ENCODE measurements at regions not wholly inside any gene's neighbourhood (a gene's known extent, or its start where the extent isn't known, plus 50 kb on each side); places are given as distances from the start of the nearest gene placed in this dataset.

DNA sequence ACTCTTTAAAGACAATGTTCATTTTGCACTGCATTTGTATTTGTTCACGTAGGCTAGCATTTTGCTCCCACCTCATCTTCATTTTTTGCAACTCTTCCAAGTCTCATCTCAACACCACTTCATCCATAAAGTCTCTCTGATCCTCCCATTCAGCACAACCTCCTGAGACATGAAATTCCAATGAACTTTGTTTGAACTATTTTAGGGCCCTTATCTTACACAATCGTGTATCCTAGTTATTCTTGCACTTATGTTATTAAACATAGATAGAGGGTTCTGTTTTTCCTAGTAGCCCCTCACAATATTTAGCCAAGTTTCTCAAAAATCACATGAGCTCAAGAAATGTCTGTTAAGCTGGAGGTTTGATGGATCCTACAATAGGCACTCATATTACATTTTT is 500.5 kb upstream of the ADAMTS5 start:
- no peak for DNase-seq (ENCODE audit: low read depth in 4 of 4, low spot score in 3 of 4)

DNA sequence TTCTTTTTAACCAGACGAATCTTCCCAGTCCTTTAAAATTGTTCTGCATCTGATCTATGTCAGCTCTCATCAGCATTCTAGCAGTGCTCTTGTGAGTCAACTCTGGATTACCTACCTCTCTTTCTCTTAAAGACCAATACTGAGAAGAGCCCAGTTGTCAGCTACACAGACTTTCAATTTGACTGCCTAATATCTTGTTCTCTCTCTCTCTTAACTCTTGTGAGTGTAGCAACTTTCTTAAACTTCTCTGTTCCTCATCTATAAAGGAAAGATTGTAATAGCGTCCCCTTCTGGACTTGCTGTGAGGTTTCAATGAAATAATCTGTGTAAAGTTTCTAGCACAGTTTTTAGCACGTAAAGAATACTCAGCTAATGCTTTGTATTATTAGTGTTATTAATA is 499.3 kb upstream of the ADAMTS5 start:
- DNase-seq (ENCODE audit: low read depth in 4 of 4, low spot score in 3 of 4), result no peak

DNA sequence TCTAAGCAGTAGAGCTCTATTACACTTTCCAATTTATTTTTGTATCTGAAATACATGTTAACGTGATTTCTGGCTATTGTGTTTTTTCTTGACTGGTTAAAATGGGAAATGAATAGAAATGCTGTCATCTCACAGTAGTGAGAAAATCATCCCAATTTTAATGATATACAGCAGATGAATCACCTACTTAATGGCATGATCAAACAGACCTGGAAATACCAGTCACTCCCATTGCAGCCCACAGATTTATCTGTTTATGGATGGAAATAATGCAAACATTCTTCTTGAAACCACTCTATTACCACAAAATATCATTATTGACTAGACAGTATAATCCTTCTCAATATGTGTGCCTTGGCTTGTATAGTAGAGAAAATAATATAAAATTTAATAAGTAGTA is 497.8 kb upstream of the ADAMTS5 start:
- no peak for DNase-seq (ENCODE audit: low read depth in 4 of 4, low spot score in 3 of 4)

DNA sequence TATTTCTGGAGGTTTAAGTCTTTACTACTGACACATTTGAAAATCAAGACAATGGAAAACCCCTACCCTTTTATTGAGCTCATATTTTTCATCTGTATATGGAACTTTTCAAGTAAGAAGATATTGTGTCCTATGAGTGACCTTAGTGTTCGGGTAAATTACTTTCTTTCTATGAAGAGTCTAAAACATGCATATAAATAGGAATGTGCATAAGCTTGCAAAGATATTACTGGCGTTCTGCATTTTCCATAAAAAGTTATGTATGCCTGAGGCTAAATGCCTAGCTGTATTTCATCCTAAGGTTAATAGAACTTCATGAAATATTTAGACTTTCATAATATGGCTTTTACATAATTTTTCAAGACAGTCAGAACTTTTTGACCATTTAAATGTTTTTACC is 495.8 kb upstream of the ADAMTS5 start:
- no peak for DNase-seq (ENCODE audit: low read depth in 4 of 4, low spot score in 3 of 4)

DNA sequence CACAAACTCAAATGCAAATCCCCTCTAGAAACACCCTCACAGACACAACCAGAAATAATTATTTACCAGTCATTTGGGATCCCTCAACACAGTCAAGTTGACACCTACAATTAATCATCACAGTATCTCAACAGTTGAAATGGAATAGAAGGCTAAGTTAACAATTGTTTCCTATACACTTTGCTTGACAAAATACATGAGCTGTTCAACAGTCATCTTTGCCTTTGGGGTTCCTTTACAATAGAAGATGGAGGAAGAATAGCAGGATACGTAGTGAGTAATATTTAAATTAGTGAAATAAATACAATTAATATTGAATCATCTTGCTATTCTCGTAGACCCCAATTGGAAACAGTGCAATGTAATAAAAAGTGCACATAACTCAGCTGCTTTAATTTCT is 487.3 kb upstream of the ADAMTS5 start:
- DNase-seq (ENCODE audit: low read depth in 4 of 4, low spot score in 3 of 4), result no peak

DNA sequence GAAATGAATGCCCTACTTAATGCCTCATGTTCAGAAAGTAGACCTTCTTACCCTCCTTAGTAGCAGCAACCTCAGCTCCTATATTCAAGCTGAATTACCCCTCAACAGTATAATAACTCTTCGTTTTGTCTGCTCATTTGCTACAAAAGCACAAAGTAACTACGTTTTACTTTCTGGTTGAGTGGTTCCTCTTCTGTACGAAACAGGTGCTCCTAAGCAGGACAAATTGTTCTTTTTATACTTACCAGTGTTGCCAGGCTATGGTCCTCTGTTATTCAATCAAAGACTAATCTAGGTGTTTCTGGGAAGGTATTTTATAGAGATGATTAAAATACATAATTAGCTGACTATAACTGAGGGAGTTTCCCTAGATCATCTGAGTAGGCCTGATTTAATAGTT is 484.2 kb upstream of the ADAMTS5 start:
- no peak for DNase-seq (ENCODE audit: low read depth in 4 of 4, low spot score in 3 of 4)

DNA sequence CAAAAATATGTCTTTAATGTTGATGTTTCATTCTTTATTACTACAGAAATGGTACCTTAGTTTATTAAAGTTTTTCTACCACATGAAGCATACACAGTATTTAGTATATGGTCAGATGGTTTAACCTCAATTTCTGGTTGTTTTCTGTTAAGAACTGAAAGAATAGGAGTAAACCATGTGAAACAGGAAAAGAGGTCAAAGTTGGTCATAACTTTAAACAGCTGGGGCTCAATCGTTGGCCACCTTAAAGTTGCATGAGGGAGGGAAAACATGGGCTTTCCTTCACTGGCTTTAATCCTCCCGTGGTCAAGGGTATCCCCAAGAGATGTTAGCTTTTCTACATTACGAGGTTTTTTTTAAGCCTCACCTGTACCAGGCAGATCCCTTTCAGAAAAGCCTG is 483.3 kb upstream of the ADAMTS5 start:
- no peak for DNase-seq (ENCODE audit: low read depth in 4 of 4, low spot score in 3 of 4)

DNA sequence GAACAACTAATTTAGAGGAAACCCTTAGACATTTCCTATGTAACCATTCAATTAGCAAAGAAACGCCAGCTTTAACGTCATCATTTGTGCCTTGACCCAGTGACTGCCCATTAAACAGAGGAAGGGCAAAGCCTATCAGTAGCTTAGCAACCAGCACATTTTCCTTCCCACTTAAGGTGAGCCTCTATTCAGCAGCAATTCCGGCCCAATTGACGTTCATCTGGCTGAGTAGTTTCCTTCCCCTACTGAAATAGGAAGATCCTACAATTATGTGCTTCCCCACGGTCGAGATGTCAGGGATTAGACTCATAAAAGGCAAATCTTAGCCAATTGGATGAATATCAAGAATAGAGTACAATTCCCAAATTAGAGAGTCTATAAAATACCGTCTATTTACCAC is 482.1 kb upstream of the ADAMTS5 start:
- DNase-seq (ENCODE audit: low read depth in 4 of 4, low spot score in 3 of 4), result no peak

DNA sequence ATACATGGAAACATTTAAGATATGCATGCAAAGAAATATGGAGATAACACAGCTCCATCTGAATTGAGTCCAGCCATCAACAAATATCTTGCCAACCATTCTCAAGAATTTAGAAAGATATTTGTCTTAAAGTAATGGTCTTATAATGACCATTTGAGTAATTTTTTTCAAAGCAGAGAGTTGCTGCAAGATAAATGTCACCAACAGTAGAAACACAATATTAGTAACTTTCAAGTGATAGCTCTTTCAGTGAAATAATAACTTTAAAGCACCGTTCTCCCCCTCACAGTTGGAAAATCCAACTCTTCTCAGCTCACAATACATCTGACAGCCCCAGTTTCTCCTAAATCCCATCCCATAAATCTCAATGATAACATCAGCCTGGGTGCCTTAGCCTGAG is 481.0 kb upstream of the ADAMTS5 start:
- no peak for DNase-seq (ENCODE audit: low read depth in 4 of 4, low spot score in 3 of 4)

DNA sequence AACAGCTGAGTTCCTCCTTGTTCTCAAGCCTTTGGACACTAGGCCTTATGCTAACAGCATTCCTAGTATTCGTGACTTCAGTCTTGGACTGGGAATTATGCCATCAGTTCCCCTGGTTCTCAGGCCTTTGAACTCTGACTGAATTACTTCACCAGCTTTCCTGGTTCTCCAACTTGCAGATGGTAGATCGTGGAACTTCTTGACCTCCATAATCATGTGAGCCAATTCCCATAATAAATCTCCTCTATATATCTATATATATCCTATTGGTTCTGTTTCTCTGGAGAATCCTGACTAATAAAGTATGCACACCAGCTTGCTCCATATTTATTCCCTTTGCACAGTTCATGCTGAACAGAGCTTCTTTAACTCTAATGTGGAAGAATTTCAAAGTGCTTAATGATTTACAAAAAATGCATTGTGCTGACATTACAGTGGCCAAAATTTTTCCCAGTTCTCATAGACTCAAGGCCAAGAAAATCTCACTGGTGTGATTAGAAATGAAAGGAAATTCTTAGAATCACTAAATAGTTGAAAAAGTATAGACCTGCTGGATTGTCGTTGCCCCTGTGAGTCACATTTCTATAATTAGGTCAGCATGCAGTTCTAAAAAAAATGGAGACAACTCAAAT is 462.9 kb upstream of the ADAMTS5 start:
- no peak for DNase-seq (ENCODE audit: low read depth in 4 of 4, low spot score in 3 of 4)

DNA sequence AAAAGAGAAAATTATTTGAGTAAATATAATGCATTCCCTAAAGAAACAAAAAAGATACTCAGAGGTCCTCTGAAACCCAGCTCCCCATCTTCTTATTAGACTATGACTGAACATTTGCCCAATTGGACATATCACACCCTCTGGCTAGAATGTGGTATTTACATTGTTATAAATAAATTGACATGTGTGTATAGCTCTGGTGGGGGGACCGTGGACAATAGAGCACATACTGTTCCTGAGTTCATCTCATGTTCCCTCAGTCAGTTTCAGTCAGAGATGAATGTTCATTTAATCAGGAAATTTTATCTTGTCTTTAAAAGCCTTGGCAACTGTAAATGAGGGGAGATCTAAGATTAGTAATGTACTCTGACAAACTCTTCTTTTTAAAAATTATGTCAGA is 459.3 kb upstream of the ADAMTS5 start:
- DNase-seq (ENCODE audit: low read depth in 4 of 4, low spot score in 3 of 4), result no peak

DNA sequence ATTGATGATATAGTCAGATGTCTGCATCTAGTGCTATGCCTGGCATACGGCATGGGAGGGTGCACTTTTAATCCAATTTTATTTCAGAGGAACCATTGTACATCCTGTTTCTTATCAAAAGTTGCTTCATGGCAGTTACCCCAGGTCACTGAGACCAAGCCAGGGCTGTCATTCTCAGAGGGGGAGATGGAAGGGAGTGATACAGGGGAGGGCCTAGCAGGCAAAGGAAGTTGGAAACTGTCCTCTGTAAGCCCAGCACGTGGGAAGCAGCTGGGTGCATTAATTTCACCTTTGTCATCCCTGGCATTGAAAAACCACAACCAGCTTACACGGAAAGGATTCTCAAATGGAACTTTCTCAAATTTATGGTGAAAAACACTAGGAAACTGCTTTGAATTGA is 458.7 kb upstream of the ADAMTS5 start:
- no peak for DNase-seq (ENCODE audit: low read depth in 4 of 4, low spot score in 3 of 4)

DNA sequence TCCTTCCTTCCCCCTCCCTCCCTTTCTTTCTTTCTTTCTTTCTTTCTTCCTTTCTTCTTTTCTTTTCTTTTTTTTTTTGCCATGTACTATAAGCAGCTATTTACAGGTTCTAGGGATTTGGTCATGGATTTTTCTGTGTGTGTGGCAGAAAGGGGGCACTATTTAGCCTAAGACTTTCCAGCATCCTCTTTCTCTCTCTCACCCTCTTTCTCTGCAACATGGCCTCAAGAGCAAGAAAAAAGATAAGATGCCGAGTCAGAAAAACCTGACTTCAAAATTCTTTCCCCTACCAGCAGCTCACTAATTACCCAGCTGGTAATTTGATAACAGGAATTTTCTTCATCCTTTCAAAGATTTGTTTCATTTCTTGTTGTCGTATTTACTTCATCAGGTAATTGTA is 458.3 kb upstream of the ADAMTS5 start:
- DNase-seq (ENCODE audit: low read depth in 4 of 4, low spot score in 3 of 4), result no peak

DNA sequence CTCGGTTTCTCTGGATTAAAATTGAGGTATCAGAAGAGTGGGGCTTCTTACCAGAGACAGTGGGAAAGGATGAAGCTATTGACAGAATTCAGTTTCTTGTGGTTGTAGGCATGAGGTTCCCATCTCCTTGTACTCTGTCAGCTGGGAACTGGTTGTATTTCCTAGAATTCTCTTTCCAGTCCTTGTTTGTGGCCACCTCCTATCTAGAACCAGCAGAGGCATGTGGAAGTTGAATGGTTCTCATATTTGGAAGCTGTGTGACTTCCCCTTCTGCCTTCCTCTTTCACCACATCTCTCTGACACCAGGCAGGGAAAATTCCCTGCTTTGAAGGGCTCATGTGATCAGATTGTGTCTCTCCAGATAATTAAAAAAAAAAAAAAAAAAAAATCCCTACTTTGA is 457.7 kb upstream of the ADAMTS5 start:
- no peak for DNase-seq (ENCODE audit: low read depth in 4 of 4, low spot score in 3 of 4)

DNA sequence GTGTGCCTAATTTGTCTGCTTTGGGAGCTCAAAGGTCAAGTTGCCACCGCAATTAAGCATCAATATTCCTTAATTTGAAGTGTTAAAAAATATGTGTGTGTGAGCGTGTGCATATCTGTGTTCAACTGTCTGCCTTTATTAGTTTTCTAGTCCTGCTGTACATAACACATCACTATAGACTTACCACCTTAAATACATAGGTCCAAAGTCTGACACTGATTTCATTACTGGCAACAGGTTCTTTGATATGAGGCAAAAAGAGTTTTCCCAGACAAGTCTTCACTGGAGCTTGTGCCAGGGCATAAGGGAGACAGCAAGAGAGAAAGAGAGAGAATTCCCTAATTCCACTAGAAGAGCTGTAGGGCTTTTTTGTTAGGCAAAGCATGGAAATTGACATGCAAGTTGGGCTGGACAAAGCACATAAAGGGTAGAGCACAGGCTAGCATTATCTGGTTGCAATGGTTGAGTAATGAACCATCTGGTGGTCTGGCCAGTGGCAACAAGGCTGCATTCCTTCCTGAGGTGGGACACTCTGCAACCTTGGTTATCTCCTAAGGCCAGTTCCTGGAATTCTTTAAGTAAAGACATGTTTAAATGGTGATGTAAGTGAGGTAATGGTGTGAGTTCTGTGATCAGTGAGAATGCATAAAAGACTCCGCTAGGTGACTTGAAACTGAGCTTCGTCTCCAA is 457.2 kb upstream of the ADAMTS5 start:
- no peak for DNase-seq (ENCODE audit: low read depth in 4 of 4, low spot score in 3 of 4)

DNA sequence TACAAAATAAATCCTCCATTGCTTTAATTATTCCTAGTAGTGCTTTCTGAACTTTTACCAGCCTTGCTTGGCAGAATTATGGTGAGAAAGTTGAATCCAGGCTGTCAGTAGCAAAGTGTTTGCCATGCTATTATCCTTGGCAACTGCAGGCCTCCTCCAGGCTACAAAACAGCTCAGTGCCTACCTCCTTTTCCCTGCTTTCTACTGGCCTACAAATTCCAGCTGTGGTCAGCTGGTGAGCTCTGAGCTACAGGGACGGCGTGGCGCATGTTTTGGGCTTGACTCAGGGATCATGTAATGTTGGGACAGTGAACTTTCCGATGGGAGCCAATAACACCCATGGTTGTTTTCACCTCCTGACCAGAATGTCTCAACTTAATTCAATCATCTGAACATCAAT is 456.1 kb upstream of the ADAMTS5 start:
- DNase-seq (ENCODE audit: low read depth in 4 of 4, low spot score in 3 of 4), result no peak

DNA sequence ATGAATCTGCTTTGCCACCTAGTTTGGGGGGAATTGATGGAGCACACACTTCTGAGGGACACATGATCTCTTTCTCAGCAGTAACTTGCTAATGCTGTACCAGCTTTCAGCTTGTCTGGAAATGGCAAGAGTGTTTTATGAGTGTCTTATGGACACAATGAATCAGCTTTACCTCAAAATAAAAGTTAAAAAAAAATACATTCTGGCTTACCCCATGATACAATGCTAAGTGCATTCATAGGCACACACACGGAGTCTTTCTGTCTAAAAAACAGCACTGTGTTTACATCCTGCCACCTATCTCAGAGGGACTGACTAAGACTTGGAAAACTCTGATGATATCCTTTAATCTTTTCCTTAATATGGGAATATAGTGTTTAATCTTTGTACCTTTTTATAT is 455.5 kb upstream of the ADAMTS5 start:
- DNase-seq (ENCODE audit: low read depth in 4 of 4, low spot score in 3 of 4), result no peak

DNA sequence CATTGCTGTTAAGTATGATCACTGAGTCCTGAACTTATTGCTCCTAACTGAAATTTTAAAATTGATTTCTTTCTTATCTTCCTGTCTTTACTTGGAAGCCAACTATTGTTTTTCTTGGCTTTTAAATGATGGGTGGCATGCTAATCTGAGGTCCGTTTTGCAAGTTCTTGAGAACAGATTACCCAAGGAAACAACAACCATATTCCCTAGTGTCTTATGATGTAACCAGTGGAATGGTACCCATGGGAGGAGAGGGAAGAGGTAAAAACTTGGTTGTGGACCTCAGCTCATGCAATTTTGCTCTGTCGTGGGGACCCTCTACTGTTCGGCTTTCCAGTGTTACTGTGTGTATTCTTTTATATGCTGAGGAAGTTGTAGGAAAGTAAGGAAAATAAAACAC is 454.8 kb upstream of the ADAMTS5 start:
- no peak for DNase-seq (ENCODE audit: low read depth in 4 of 4, low spot score in 3 of 4)

DNA sequence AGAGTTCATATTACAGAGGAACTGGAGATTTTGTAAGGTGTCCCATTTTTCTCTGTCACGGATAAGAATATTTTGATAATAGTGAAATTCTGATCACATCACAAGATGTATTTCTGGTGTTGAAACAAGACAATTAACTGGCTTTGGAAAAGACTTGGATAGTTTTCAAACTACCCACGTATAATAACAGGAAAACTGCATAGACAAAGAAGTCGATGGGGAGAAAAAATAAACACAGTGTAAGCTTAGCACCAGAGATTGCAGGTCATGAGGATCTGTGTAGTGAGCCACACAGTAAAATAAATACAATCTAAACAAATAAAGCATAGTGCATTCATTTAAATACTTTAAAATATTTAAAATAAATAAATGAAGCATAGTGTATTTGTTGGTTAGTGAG is 452.3 kb upstream of the ADAMTS5 start:
- no peak for DNase-seq (ENCODE audit: low read depth in 4 of 4, low spot score in 3 of 4)

DNA sequence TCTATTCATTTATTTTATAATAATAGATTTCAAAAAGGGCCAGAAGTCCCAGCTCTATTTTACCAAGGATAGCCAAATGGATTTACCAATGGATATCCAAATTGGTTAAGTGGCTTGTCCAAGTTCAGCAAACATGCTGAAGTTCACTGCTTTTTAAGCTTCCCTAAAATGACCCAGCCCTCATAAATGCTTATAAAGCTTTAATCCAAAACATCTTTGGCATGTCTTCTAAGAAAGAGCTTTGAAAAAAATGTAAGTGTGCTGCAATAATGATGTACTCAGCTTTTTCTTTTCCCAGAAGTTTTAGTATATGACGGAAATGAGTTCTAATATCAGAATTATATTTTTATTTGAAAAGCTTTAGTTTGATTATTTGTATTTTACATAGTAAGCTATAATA is 451.5 kb upstream of the ADAMTS5 start:
- DNase-seq (ENCODE audit: low read depth in 4 of 4, low spot score in 3 of 4), result no peak

DNA sequence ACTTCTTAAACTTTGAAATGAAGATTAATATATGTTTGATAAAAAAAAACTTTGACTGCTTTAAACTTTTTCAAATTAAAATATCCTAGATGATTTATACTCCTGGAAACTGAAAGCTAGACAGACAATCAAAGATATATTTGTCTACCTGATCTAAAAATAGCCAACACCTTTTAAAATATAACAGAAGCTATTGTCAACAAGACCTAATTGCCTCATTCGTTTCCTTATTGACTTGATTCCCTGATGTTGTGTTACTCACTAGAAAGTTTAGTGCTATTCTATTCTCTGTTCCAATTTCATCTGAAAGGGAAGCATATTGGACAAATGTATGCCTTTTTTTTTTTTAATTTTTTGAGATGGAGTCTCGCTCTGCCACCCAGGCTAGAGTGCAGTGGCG is 445.6 kb upstream of the ADAMTS5 start:
- DNase-seq (ENCODE audit: low read depth in 4 of 4, low spot score in 3 of 4), result no peak

DNA sequence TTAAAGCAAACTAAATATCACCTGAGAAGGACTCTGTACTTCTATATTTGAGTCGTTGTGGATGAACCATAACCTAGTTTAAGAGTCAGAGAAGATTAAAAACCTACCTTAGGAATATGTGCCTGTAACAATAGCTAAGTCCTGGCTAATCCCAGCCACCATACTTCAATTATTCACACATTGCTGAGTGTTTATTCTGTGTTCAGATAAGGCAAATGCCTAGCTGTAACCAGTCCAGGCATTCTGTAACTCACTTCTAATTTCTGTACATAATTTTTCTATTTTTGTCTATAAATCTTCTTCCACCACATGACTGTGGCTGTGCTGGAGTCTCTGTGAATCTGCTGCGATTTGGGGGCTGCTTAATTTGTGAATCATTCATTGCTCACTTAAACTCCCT is 441.9 kb upstream of the ADAMTS5 start:
- DNase-seq (ENCODE audit: low read depth in 4 of 4, low spot score in 3 of 4), result no peak

DNA sequence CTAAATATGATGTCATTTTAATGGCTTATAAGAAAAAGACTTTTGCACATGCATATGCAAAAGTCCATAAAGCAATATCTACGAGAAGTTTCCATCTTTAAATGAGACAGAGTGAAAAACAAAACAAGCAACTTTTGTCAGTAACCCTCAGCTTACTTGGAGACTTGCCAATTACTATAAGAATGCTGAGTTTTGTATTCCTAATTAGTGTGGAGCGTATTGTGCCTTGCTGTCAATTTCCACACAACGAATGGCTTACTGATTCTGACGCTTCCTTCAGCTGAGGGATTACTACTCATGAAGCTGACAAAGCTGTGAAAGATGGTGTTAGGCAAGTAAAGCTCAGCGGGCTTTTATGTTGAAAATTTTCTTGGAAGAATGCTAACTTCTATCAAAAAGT is 440.4 kb upstream of the ADAMTS5 start:
- no peak for DNase-seq (ENCODE audit: low read depth in 4 of 4, low spot score in 3 of 4)
